HG03060 (cell line): ENCODE measurements at regions not wholly inside any gene's neighbourhood (a gene's known extent, or its start where the extent isn't known, plus 50 kb on each side); places are given as distances from the start of the nearest gene placed in this dataset.

ENCODE experiments used
- ATAC-seq: cut with Tn5 transposase; IDR thresholded peaks from one replicate; pipeline ENCODE4 v1.9.1; 2021; ENCODE audit warnings: low read depth, moderate number of reproducible peaks; ENCODE audit not compliant: unreplicated experiment

DNA sequence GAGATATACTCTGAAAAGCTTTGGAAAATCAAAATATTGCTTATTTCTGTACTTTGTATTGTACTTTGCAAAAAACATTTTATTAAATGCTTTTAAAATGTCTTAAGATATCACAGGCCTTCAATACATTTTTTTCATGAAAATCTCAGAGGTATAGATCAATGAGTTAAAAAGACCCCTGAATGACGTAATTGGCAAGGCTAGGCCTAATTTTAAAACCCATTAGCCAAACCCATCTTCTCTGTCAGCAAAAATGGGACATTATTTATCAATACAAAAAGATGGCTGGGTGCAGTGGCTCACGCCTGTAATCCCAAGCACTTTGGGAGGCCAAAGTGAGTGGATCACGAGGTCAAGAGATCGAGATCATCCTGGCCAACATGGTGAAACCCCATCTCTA, 84.8 kb upstream of the PAK5 start:
- no peak for ATAC-seq

DNA sequence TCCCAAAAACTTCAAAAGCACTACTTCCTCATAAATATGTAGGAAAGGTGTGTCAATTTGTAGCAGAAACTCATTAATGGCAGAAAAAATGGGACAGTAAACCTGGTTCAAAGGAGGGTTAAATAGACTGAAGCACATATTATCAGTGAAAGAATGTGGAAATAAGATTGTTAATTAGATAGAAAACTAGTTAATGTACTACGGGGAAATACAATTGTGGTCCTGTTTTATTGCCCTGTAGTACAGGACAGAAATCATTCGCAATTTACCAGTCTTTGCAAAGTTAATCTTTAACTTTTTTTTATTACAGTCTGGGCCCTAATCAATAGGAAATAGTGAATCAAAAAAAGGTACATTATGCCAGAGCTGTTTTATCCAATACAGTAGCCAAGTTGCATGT, 82.0 kb upstream of the PAK5 start:
- no peak for ATAC-seq

DNA sequence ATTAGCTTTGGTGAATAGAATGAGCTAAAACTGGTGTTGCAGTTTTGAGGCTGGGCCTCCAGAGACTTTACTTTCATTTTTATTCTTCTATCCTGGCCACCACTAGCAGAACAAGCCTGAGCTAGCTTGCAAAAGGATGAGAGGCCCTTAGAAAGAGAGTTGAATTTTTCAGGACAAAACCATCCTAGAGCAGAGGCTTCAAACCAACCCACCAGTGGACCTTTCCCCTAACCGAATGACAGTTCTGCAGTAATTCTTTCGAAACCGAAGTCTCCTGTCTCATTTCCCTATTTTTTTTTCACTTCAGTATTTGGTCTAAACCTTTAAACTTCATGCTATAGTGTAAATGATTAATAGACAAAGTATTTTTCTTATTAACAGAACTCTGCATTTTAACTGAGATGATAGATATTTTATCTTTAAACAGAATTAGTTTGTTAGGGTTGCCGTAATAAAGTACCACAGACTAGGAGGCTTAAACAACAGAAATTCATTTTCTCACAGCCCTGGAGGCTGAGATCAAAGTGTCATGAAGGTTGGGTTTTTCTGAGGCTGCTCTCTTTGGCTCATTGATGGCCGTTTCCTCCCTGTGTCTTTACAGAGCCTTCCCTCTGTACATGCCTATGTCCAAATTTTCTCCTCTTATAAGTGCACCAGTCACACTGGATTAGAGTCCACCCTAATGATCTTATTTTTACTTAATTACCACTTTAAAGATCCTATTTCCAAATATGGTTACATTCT, 80.6 kb upstream of the PAK5 start:
- ATAC-seq = peak; percentile 92

DNA sequence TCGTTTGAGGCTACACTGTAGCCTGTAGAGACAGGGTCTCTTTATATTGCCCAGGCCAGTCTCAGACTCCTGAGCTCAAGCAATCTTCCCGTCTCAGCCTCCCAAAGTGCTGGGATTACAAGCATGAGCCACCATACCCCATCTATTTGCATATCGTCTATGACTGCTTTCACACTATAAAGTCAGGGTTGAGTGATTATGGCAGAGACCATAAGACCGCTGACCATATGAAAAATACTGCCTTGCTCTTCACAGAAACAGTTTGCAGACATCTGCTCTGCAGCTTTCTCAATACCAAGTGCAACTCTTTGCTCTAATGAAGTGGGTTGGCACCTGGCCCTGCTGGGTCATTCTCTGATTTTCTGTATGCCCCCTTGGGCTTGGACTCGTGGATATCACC, 79.5 kb upstream of the PAK5 start:
- ATAC-seq = no peak

DNA sequence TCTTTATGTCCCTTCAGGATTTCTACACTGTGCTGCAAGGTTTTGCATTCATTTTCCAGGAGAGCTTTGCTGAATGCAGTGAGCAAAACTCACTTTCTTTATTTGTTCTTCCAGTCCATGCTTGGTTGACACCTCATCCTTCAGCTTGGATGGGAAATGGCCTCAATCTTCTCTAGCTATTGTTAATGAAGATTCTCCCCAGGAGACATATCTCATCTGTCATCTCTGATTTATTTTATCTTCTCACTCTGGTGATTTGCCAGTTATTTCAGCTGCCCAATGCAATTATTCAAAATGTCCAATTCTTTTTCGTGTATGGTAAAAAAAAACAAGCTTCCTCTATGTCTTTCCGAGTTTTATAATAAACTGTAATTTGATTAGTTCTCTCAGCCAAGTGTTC, 77.9 kb upstream of the PAK5 start:
- ATAC-seq = no peak

DNA sequence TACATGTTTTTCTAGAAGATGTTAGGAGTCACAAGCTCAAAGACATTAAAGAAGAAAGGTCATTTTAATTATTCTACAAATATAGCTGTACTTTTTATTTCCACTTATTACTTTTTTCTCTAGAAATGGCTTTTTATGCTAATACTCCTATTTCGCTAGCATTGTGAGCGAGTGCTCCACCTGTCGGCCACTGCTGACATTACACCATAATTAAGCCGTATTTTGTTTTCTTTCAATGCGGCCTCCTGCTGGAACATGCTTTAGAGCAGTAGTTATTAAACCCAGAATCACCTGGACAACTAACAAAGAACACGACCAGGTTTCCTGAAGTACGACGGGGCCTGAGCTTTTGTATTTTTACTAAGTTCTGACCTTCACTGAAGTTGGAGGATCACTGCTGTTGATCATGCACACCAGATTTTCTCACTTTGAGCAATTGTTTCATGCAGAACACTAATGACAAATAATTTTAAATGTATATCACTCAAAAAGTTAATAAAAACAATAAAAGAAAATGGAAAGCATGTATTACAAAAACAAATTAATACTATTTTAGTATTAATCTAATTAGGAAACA, 74.1 kb upstream of the PAK5 start:
- no peak for ATAC-seq

DNA sequence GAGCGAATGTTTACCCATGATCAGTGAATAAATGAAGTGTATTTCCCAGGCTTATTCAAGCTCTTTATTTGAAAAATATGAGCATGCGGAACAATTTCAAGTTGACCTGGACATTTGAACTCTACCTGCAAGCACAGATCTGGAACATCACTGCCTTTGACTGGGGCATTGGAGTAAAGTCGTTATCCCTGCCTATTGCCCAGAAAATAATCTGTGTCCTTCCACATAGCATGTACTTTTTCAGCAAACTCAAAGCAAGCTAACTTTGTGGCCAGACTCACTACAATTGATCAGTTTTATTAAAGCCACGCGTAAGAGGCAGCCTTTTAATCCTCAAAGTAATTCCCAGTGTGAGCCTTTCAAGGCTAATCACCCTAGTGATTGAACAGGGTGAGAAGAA, 73.4 kb upstream of the PAK5 start:
- ATAC-seq = no peak

DNA sequence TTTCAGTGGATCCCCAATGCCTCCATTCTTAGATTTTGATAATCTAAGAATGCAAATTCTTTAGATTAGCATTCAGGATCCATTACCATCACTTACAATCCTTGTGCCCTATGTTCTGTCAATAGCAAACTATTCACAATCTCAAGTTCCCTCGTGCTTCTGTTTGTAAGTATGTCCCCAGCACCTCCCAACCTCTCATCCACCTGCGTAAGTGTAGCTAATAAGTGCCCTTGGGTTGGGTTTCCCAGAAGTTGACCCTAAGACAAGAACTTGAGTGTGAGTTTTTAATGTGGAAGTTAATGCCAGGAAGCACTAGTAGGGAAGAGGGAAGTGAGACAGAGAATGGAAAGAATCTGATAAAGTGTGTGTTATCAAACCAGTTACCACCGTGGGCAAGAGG, 72.6 kb upstream of the PAK5 start:
- ATAC-seq = no peak

DNA sequence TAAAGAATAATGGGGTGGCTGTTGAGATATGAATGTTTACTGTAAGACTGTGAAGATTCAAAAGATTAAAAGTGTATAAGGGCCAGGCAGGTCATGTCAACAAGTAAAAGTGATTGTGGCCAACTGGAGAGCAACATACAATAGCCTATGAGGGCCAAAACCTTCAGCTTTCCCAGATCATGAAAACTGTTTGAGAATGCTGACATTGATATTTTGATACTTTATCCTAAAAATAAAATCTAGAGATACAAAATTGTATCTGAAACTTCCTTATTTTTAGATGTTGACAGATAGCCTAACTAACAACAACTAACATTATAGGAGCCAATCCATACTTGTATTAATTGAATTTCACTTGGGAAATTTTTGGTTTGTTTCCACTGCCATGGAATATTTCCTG, 70.3 kb upstream of the PAK5 start:
- ATAC-seq = no peak

DNA sequence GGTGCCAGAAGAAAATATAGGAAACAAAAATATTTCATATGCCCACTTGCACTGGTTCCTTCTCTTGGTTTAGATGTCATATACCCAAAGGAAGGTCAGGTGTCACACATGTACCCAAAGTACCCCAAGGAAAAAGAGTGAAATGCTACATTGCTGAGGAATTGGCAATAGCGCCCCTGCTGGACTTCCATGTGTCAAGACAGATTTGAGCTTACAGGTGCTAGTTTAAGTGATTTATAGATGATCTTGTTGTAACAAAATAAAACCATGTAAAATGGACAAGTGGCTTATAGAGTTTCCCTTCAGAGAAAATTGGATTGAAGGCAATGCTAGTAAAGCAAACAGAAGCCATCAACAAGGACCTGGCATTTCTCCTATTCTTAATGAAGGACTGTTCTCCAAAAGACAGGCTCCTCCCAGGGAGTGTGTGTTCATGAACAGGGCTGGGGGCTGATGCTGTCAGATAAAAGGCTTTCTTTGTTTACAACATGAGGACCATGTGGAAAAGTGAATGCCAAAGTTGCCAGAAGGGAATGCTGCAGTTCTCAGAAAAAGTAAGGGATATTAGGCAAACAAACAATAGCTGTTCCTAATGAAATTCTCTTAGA, 64.3 kb upstream of the PAK5 start:
- no peak for ATAC-seq

DNA sequence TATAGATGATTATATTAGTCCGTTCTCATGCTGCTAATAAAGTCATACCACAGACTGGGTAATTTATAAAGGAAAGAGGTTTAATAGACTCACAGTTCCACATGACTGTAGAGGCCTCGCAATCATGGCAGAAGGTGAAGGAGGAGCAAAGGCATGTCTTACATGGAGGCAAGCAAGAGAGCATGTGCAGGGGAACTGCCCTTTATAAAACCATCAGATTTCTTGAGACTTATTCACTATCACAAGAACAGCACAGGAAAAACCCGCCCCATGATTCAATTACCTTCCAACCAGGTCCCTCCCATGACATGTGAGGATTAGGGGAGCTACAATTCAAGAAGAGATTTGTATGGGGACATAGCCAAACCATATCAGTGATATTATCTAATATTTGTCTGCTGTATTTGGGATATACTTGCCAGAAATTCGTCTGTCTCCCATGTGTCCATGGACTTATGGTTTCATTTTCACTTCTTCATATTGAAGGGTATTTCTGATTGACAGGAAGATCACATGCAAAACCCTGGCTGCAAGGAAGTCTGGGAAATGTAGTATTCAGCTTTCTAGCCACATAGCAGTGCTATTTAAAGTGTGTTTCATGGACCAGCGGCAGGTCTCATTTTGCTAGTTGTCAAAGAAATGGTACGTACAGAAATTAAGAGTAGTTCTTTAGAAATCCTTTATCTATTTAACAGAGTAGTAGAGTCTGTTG, 50.5 kb upstream of the PAK5 start:
- no peak for ATAC-seq
